ENCODE measurements at regions not wholly inside any gene's neighbourhood (a gene's known extent, or its start where the extent isn't known, plus 50 kb on each side); places are given as distances from the start of the nearest gene placed in this dataset.
"Not testable (repeated sequence)": the region's sequence is repeated elsewhere in the genome, so short reads cannot be mapped to it uniquely, and the experiment has no call there.

GRCh38 chr3:73186741-73187140 lies 125.3 kb downstream of the EBLN2 start:
- DNase-seq, result no peak

- DNase-seq, result no peak
Measured at GRCh38 chr3:73187328-73187727, 125.9 kb downstream of the EBLN2 start.

- no peak for DNase-seq
Measured at GRCh38 chr3:73188707-73189106, 127.2 kb downstream of the EBLN2 start.

- DNase-seq, result peak; percentile 0 to 2
Measured at GRCh38 chr3:73192036-73192738, 130.7 kb downstream of the EBLN2 start.

- not testable (repeated sequence) for DNase-seq
Measured at GRCh38 chr3:73193943-73194342, 132.5 kb downstream of the EBLN2 start.

GRCh38 chr3:73197187-73197586 lies 135.7 kb downstream of the EBLN2 start:
- DNase-seq, result no peak

GRCh38 chr3:73203101-73203500 lies 141.6 kb downstream of the EBLN2 start:
- no peak for DNase-seq

- no peak for DNase-seq
Measured at GRCh38 chr3:73203633-73204032, 142.2 kb downstream of the EBLN2 start.

- DNase-seq, result no peak
Measured at GRCh38 chr3:73204841-73205240, 143.4 kb downstream of the EBLN2 start.

- no peak for DNase-seq
Measured at GRCh38 chr3:73206030-73206429, 144.6 kb downstream of the EBLN2 start.

GRCh38 chr3:73207946-73208440 lies 146.5 kb downstream of the EBLN2 start:
- no peak for DNase-seq

GRCh38 chr3:73210759-73211158 lies 149.3 kb downstream of the EBLN2 start:
- no peak for DNase-seq

GRCh38 chr3:73212683-73213082 lies 151.2 kb downstream of the EBLN2 start:
- no peak for DNase-seq

- no peak for DNase-seq
Measured at GRCh38 chr3:73213896-73214295, 152.4 kb downstream of the EBLN2 start.

- DNase-seq, result no peak
Measured at GRCh38 chr3:73214846-73215245, 153.4 kb downstream of the EBLN2 start.

GRCh38 chr3:73215281-73215680 lies 153.8 kb downstream of the EBLN2 start:
- no peak for DNase-seq

- no peak for DNase-seq
Measured at GRCh38 chr3:73215901-73216300, 154.4 kb downstream of the EBLN2 start.

GRCh38 chr3:73216310-73216709 lies 154.9 kb downstream of the EBLN2 start:
- no peak for DNase-seq

GRCh38 chr3:73222126-73222525 lies 160.7 kb downstream of the EBLN2 start:
- DNase-seq, result no peak

GRCh38 chr3:73225146-73225855 lies 163.8 kb downstream of the EBLN2 start:
- no peak for DNase-seq

GRCh38 chr3:73225991-73226390 lies 164.5 kb downstream of the EBLN2 start:
- no peak for DNase-seq

- DNase-seq, result no peak
Measured at GRCh38 chr3:73228000-73228399, 166.5 kb downstream of the EBLN2 start.

- DNase-seq, result no peak
Measured at GRCh38 chr3:73228437-73228836, 167.0 kb downstream of the EBLN2 start.

- DNase-seq, result no peak
Measured at GRCh38 chr3:73228959-73229358, 167.5 kb downstream of the EBLN2 start.

Measured in Kasumi-1 (cell line).